NCI-H2107 treated with DMSO at 0.1 percent for 48 hours (cell line): ENCODE measurements at regions not wholly inside any gene's neighbourhood (a gene's known extent, or its start where the extent isn't known, plus 50 kb on each side); places are given as distances from the start of the nearest gene placed in this dataset.
A peak's percentile ranks its signal among the peaks of the same experiment; 100 is the strongest.
"Not testable (repeated sequence)": the region's sequence is repeated elsewhere in the genome, so short reads cannot be mapped to it uniquely, and the experiment has no call there.

Experiments used
- DNase-seq: peaks from one replicate; lab custom pipeline; 2025; ENCODE audit not compliant: unreplicated experiment; lab: John Stamatoyannopoulos, UW

DNA sequence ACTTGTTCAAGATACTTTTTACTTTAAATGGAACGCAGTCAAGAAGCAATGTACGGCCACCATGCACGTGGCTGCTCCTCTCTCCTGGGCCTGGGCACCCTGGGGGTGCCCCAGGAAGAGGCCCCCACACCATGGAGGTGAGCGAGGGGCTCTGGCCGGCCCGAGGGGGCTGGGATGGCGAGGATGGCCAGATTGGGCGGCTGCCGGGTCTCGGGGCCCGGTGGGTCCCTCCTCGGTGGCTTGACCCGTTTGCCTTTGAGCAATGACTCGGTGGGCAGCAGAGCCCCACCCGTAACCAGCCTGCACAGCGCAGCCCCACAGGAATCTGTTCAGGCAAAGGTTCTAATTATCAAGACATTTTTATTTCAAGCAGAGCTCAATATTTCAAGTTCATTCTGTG, 167.4 kb downstream of the BRD1 start:
- DNase-seq = no peak

GRCh38 chr22:49659924-49660315, 167.8 kb downstream of the BRD1 start:
- DNase-seq = no peak

DNA sequence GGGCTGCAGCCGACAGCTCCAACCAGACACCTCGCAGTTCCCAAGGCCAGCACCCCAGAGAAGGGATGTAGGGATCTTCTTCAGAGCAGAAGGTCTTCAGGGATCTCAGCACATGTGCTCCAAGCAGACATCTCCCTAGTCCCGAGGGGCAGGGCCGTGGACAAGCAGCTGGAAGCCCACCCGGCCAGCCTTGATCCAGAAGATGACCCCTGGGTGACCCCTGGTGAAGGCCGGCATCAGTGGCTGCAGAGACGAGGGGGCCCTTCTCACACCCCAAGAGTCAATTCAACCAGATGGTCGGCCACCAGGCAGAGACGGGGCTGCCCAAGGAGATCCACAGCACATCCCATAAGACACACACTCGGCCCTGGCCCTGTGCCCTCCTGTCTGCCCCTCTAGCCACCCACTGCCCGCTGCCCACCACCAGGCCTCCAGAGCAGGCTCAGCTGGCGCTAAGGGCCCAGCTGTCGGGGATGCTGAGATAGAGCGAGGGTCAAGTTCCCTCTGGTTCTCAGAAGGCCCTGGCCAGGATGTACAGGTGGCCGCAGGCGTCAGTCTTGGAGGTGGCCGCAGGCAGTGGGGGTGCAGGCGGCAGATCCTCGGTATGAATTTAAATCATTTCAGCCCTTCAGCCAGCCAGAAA, 168.3 kb downstream of the BRD1 start:
- DNase-seq = no peak

DNA sequence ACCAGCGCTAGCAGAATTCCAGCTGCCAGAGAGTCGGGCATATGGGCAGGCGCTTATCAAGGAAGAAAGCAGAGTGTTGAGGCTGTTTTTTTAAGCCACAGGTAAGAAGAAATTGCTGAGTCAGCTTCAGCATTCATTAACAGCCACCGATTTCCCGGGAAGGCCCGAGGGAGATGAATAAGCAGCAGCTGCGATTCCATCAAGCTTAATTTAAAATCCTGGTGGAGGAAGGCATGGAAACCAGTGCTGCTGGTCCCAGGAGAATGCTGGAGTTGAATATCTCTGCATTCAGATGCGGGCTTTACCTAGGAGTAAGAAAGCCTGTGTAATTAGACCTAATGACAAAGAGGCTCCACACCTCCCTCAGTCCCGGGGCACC, 168.8 kb downstream of the BRD1 start:
- peak; percentile 85 for DNase-seq

- no peak for DNase-seq
These were observed 169.6 kb downstream of the BRD1 start for GRCh38 chr22:49657974-49658590.

- no peak for DNase-seq
These were observed 170.2 kb downstream of the BRD1 start for GRCh38 chr22:49657275-49657973.

DNA sequence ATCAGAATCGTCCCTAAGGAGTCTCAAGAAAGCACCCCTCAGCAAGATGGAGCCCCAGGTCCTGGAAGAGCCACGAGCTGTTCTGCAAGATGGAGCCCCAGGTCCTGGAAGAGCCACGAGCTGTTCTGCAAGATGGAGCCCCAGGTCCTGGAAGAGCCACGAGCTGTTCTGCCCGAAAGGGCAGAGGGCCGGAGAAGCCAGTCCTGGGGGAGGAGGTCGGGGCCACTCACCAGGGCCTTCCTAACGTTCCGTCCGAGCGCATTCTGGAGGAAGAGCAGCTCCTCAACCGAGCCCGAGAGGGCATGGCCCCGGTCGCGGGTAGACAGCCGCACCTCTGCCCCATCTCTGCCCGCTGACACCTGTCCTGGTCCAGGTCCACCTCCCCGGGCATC, 170.8 kb downstream of the BRD1 start:
- DNase-seq = not testable (repeated sequence)

- DNase-seq = no peak
These were observed 171.3 kb downstream of the BRD1 start for GRCh38 chr22:49656291-49656851.

- DNase-seq = no peak
These were observed 172.4 kb downstream of the BRD1 start for GRCh38 chr22:49655168-49655812.

GRCh38 chr22:49650336-49651241, 177.1 kb downstream of the BRD1 start:
- DNase-seq = no peak

GRCh38 chr22:49649166-49650068, 178.3 kb downstream of the BRD1 start:
- DNase-seq = no peak

GRCh38 chr22:49648053-49648452, 179.6 kb downstream of the BRD1 start:
- no peak for DNase-seq

GRCh38 chr22:49647627-49648026, 180.0 kb downstream of the BRD1 start:
- DNase-seq = no peak

- DNase-seq = no peak
These were observed 180.8 kb downstream of the BRD1 start for GRCh38 chr22:49646876-49647275.

GRCh38 chr22:49645791-49646550, 181.7 kb downstream of the BRD1 start:
- no peak for DNase-seq

- DNase-seq = no peak
These were observed 182.4 kb downstream of the BRD1 start for GRCh38 chr22:49645257-49645656.

GRCh38 chr22:49643998-49644397, 183.7 kb downstream of the BRD1 start:
- DNase-seq = no peak

GRCh38 chr22:49643466-49643865, 184.2 kb downstream of the BRD1 start:
- DNase-seq = no peak

DNA sequence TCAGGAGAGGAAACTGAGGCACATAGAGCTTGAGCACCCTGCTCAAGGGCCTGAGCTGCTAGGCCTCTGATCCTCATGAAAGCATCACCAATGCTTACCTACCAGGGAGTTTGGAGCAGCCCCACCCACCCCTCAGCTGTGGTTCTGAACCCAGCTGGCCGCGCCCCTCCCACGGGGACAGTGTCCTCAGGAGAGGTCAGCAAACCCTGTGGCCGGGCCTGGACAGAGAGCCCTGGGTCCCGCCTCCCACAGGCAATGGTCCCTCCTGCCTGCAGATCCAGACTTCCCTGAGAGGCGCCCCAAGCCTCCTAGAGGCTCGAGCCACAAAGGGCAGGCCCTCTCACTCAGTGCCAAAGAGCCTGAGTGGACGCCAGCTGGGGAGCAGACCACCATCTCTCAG, 184.9 kb downstream of the BRD1 start:
- no peak for DNase-seq
